IMR-90 (cell line): ENCODE measurements at regions not wholly inside any gene's neighbourhood (a gene's known extent, or its start where the extent isn't known, plus 50 kb on each side); places are given as distances from the start of the nearest gene placed in this dataset.

Experiments
- ATAC-seq: fragments of 200-7000 bp; cut with Tn5 transposase; 2 replicates; pipeline ENCODE4 v1.9.1; 2020; ENCODE audit warnings: low read depth, mild to moderate bottlenecking, moderate library complexity
- BruUV-seq: library from RNA; stranded (reverse); fragments of 400-500 nt; replicated peaks from 2 replicates; lab custom pipeline; 2021; lab: Mats Ljungman, UMichigan
- CTCF ChIA-PET: fragments of 300-600 bp; formaldehyde crosslinking; extraction: SDS; loops from one replicate; lab custom pipeline; 2021; ENCODE audit warnings: antibody characterized with exemption; lab: Yijun Ruan, JAX
- POLR2A ChIA-PET: fragments of 300-600 bp; sonication (Branson Sonifier 250); formaldehyde crosslinking; loops from one replicate; lab custom pipeline; 2022; ENCODE audit warnings: antibody characterized with exemption; ENCODE audit not compliant: unreplicated experiment; lab: Charles Lee
- DNase-seq: peaks from one replicate; pipeline ENCODE4 v3.0.0; 2013
- H2AFZ ChIP-seq: replicated peaks from 2 replicates; pipeline ENCODE3; 2013; ENCODE audit warnings: low read length, mild to moderate bottlenecking; ENCODE audit not compliant: poor library complexity
- H2AK5ac ChIP-seq: 2 replicates; pipeline ENCODE4 v1.6.1; 2013; ENCODE audit warnings: low read depth, low read length, inconsistent platforms
- H2AK9ac ChIP-seq: replicated peaks from 2 replicates; pipeline ENCODE3; 2013; ENCODE audit warnings: mild to moderate bottlenecking, low read depth, low read length, moderate library complexity; ENCODE audit not compliant: poor library complexity
- H2BK120ac ChIP-seq: 2 replicates; pipeline ENCODE4 v1.6.1; 2013; ENCODE audit warnings: low read depth, low read length, inconsistent platforms
- H2BK15ac ChIP-seq: 3 replicates; pipeline ENCODE4 v1.6.1; 2013; ENCODE audit warnings: low read depth, low read length, inconsistent platforms
- H2BK20ac ChIP-seq: 2 replicates; pipeline ENCODE4 v1.6.1; 2013; ENCODE audit warnings: low read depth, mild to moderate bottlenecking, inconsistent platforms, low read length, moderate library complexity
- H2BK5ac ChIP-seq: 2 replicates; pipeline ENCODE4 v1.6.1; 2013; ENCODE audit warnings: mild to moderate bottlenecking, low read depth, low read length, inconsistent platforms; ENCODE audit not compliant: poor library complexity, severe bottlenecking
- H3K14ac ChIP-seq: replicated peaks from 2 replicates; pipeline ENCODE4 v1.6.1; 2013; ENCODE audit warnings: low read depth, low read length, inconsistent platforms
- H3K18ac ChIP-seq: 2 replicates; pipeline ENCODE4 v1.6.1; 2013; ENCODE audit warnings: low read depth, low read length, control low read depth
- H3K23ac ChIP-seq: 2 replicates; pipeline ENCODE4 v1.6.1; 2013; ENCODE audit warnings: low read depth, low read length, inconsistent platforms
- H3K27ac ChIP-seq: 2 replicates; pipeline ENCODE4 v1.5.1; 2013; ENCODE audit warnings: mild to moderate bottlenecking, control low read depth, low read length; ENCODE audit not compliant: insufficient read depth
- H3K27me3 ChIP-seq: 2 replicates; pipeline ENCODE4 v1.6.1; 2013; ENCODE audit warnings: low read length; ENCODE audit not compliant: control insufficient read depth, insufficient read depth
- H3K36me3 ChIP-seq: 2 replicates; pipeline ENCODE4 v1.6.1; 2013; ENCODE audit warnings: low read length, mixed read lengths; ENCODE audit not compliant: control insufficient read depth, insufficient read depth
- H3K4ac ChIP-seq: 2 replicates; pipeline ENCODE4 v1.6.1; 2013; ENCODE audit warnings: low read depth, low read length, inconsistent platforms
- H3K4me1 ChIP-seq: 2 replicates; pipeline ENCODE4 v1.6.1; 2013; ENCODE audit warnings: low read length, mixed read lengths; ENCODE audit not compliant: control insufficient read depth, insufficient read depth
- H3K4me2 ChIP-seq: 2 replicates; pipeline ENCODE4 v1.6.1; 2013; ENCODE audit warnings: low read depth, mild to moderate bottlenecking, control low read depth, low read length, moderate library complexity
- H3K4me3 ChIP-seq: 2 replicates; pipeline ENCODE4 v1.5.1; 2013; ENCODE audit warnings: low read depth, mild to moderate bottlenecking, control low read depth, low read length, moderate library complexity; ENCODE audit not compliant: insufficient read depth
- H3K56ac ChIP-seq: 2 replicates; pipeline ENCODE4 v1.6.1; 2013; ENCODE audit warnings: low read length, inconsistent platforms; ENCODE audit not compliant: insufficient read depth; ENCODE audit errors: extremely low read depth
- H3K79me1 ChIP-seq, 2 experiments: 2 replicates each; pipeline ENCODE4 v1.6.1; 2013; ENCODE audit warnings: low read length in 2 of 2, inconsistent platforms in 1 of 2, low read depth in 1 of 2
- H3K9ac ChIP-seq: 2 replicates; pipeline ENCODE4 v1.6.1; 2013; ENCODE audit warnings: low read depth, low read length, control low read depth
- H3K9me1 ChIP-seq: 2 replicates; pipeline ENCODE4 v1.6.1; 2013; ENCODE audit warnings: low read length, inconsistent platforms; ENCODE audit not compliant: insufficient read depth
- H3K9me3 ChIP-seq: 2 replicates; pipeline ENCODE4 v1.6.1; 2013; ENCODE audit warnings: low read length; ENCODE audit not compliant: control insufficient read depth, insufficient read depth
- H4K20me1 ChIP-seq: 2 replicates; pipeline ENCODE4 v1.6.1; 2013; ENCODE audit warnings: low read length, inconsistent platforms; ENCODE audit not compliant: insufficient read depth
- H4K5ac ChIP-seq: 2 replicates; pipeline ENCODE4 v1.6.1; 2013; ENCODE audit warnings: mild to moderate bottlenecking, low read depth, low read length, control low read depth
- H4K8ac ChIP-seq, 2 experiments: 2 replicates each; pipeline ENCODE4 v1.6.1; 2013; ENCODE audit warnings: low read depth in 2 of 2, low read length in 2 of 2, control low read depth in 1 of 2, inconsistent platforms in 1 of 2
- H4K91ac ChIP-seq: 2 replicates; pipeline ENCODE4 v1.6.1; 2013; ENCODE audit warnings: low read depth, low read length, inconsistent platforms; ENCODE audit not compliant: insufficient read depth
- CEBPB ChIP-seq: IDR thresholded peaks from 2 replicates; pipeline ENCODE4 v1.6.1; 2012; ENCODE audit warnings: low read depth, low read length, improper control_type of control experiment
- CTCF ChIP-seq: conservative IDR thresholded peaks from 2 replicates; pipeline ENCODE4 v1.5.1; 2012; ENCODE audit warnings: mild to moderate bottlenecking, low read depth, low read length, improper control_type of control experiment
- ELK1 ChIP-seq: fragments of 150-350 bp; IDR thresholded peaks from 2 replicates; pipeline ENCODE4 v1.6.1; 2016; ENCODE audit warnings: low read depth, mild to moderate bottlenecking, low read length, moderate library complexity, borderline replicate concordance
- MAFK ChIP-seq: IDR thresholded peaks from 2 replicates; pipeline ENCODE4 v1.6.1; 2012; ENCODE audit warnings: low read depth, low read length, improper control_type of control experiment
- MAZ ChIP-seq: IDR thresholded peaks from 2 replicates; pipeline ENCODE4 v1.6.1; 2012; ENCODE audit warnings: low read depth, mild to moderate bottlenecking, low read length, improper control_type of control experiment, moderate library complexity, borderline replicate concordance
- NFE2L2 ChIP-seq: fragments of 150-350 bp; IDR thresholded peaks from 2 replicates; pipeline ENCODE4 v1.6.1; 2016; ENCODE audit warnings: low read depth, mild to moderate bottlenecking, low read length
- POLR2A ChIP-seq: IDR thresholded peaks from 2 replicates; pipeline ENCODE4 v1.6.1; 2012; ENCODE audit warnings: mild to moderate bottlenecking, low read depth, low read length
- RAD21 ChIP-seq: IDR thresholded peaks from 2 replicates; pipeline ENCODE4 v1.6.1; 2012; ENCODE audit warnings: low read length, improper control_type of control experiment
- RCOR1 ChIP-seq: IDR thresholded peaks from 2 replicates; pipeline ENCODE4 v1.6.1; 2012; ENCODE audit warnings: mild to moderate bottlenecking, low read length, improper control_type of control experiment; ENCODE audit not compliant: insufficient replicate concordance
- RFX5 ChIP-seq: IDR thresholded peaks from 2 replicates; pipeline ENCODE4 v1.8.0; 2012; ENCODE audit warnings: low read depth, mild to moderate bottlenecking, low read length, moderate library complexity
- SMC3 ChIP-seq: fragments of 150-350 bp; IDR thresholded peaks from 2 replicates; pipeline ENCODE4 v1.6.1; 2016; ENCODE audit warnings: low read depth, mild to moderate bottlenecking, antibody characterized with exemption, low read length, moderate library complexity
- USF2 ChIP-seq: fragments of 150-350 bp; IDR thresholded peaks from 2 replicates; pipeline ENCODE4 v1.6.1; 2017; ENCODE audit warnings: mild to moderate bottlenecking, antibody characterized with exemption, low read length, low read depth
- WGBS, 2 experiments: methylation state at CpG; one replicate each; pipeline versions ENCODE4 v1.1.5 to v1.1.7; 2013; ENCODE audit warnings: missing lambda C conversion rate in 2 of 2; ENCODE audit not compliant: insufficient read length in 1 of 2; ENCODE audit errors: extremely low coverage in 2 of 2; 5-methylcytosine and 5-hydroxymethylcytosine counted together
- dilution Hi-C: fragments of 300-500 bp; cut with HindIII; formaldehyde crosslinking; loops from one replicate; pipeline ENCODE4 v1.14.3; 2018; ENCODE audit warnings: low sequenced_read_pairs; ENCODE audit not compliant: unreplicated experiment
- in situ Hi-C: fragments of 300-500 bp; cut with MboI; formaldehyde crosslinking; loops from 3 replicates; pipeline ENCODE4 v1.14.3; 2019; ENCODE audit warnings: low sequenced_read_pairs, inconsistent platforms, mixed read lengths
- intact Hi-C: fragments of 100-400 bp; cut with micrococcal nuclease; formaldehyde crosslinking; loops from 2 replicates; pipeline ENCODE4 v1.10.0; 2022

GRCh38 chr2:238784671-238785527 lies 63.0 kb upstream of the TWIST2 start:
- dilution Hi-C loops: no loop called here
- H4K91ac ChIP-seq: no peak overlapping the region
- H3K4me3 ChIP-seq: no peak overlapping the region
- no peaks in the 10 kb centered on the region for H4K20me1 ChIP-seq
- no peaks in the 10 kb centered on the region for H3K79me1 ChIP-seq
- no peak overlapping the region for H2AK9ac ChIP-seq
- ATAC-seq: peak; percentile 88
- no peak overlapping the region for H4K8ac ChIP-seq
- no TSS peak for BruUV-seq
- H3K9me1 ChIP-seq: no peaks in the 10 kb centered on the region
- no peak overlapping the region for H3K23ac ChIP-seq
- H2BK15ac ChIP-seq: no peak overlapping the region
- no peak overlapping the region for H3K4me2 ChIP-seq
- ChIA-PET POLR2A (no interaction called here), CTCF (interaction anchor here (0.6 to 1.8 kb wide), 14 partner anchors 12 to 1236 kb away, joined by 3 to 12 read pairs (median 3); no protein-coding TSS in a partner anchor)
- H3K56ac ChIP-seq: no peak overlapping the region
- no peak overlapping the region for H3K27ac ChIP-seq
- H3K27me3 ChIP-seq: peaks cover 2% of the 10 kb centered on the region
- peak; percentile 61 for DNase-seq
- TF ChIP-seq CEBPB (0 out of 2 replicates have a peak, but pooled peaks have one; percentile 4), RCOR1 (no peak), ELK1 (no peak), NFE2L2 (no peak), POLR2A (no peak), MAFK (no peak), RFX5 (no peak), USF2 (peak; percentile 27; the same call in 1 of the 2 replicates), CTCF (peak; percentile 89), RAD21 (peak; percentile 89), SMC3 (peak; percentile 87), MAZ (peak; percentile 92)
- no peak overlapping the region for H3K4ac ChIP-seq
- H3K36me3 ChIP-seq: no peaks in the 10 kb centered on the region
- no peak overlapping the region for H2BK5ac ChIP-seq
- intact Hi-C loops: loop anchor here (1.0 to 10.0 kb wide), 5 partner anchors 190 to 428 kb away; no protein-coding TSS in a partner anchor
- no peak overlapping the region for H2BK20ac ChIP-seq
- no peak overlapping the region for H3K9ac ChIP-seq
- no peaks in the 10 kb centered on the region for H3K9me3 ChIP-seq
- 14% methylated on average over 7 of the region's 17 CpGs; no CpG with 5 or more reads in 1 of the 2 experiments for WGBS, 2 experiments
- H2BK120ac ChIP-seq: no peak overlapping the region
- H4K5ac ChIP-seq: no peak overlapping the region
- H2AFZ ChIP-seq: no peak overlapping the region
- H2AK5ac ChIP-seq: no peak overlapping the region
- no peak overlapping the region for H3K18ac ChIP-seq
- no peak overlapping the region for H3K14ac ChIP-seq
- in situ Hi-C loops: loop anchor here (10.0 kb wide), 1 partner anchor 420 kb away; no protein-coding TSS in a partner anchor
- no peaks in the 10 kb centered on the region; the same call in 1 of the 2 replicates for H3K4me1 ChIP-seq
